Frontal cortex (tissue), 1 donor: ENCODE measurements at regions not wholly inside any gene's neighbourhood (a gene's known extent, or its start where the extent isn't known, plus 50 kb on each side); places are given as distances from the start of the nearest gene placed in this dataset. TPM values are rescaled to one million over a fixed set of nuclear protein-coding genes. Genes with fewer than 3 reads are reported as not detected.

Experiments
- small RNA-seq: library from RNA; depleted of rRNA; stranded (forward); fragments of <200 nt; gene quantifications from one replicate; pipeline ENCODE3, GENCODE V24; 2014

Small RNA genes lying in the stretch of these regions (small RNA-seq; reads per million reads assigned to genes)
- gene BX323845.1 (not detected), gene BX323845.2 (not detected)
